Natural killer cell (primary cell): ENCODE measurements at regions not wholly inside any gene's neighbourhood (a gene's known extent, or its start where the extent isn't known, plus 50 kb on each side); places are given as distances from the start of the nearest gene placed in this dataset.
"Not testable (repeated sequence)": the region's sequence is repeated elsewhere in the genome, so short reads cannot be mapped to it uniquely, and the experiment has no call there.

Experiments
- ATAC-seq, 3 donors: fragments of 150-1000 bp in 2 of 3; fragments of 200-7000 bp in 1 of 3; cut with Tn5 transposase; 1 replicate in 1 of 3; 2 replicates in 2 of 3; pipeline ENCODE4 v1.10.0; 2021; ENCODE audit warnings: mild to moderate bottlenecking in 2 of 3, moderate library complexity in 2 of 3
- DNase-seq, 2 donors: peaks; one replicate each; pipeline versions ENCODE4 v3.0.0 to v3.0.0-alpha.2; 2013 to 2021; ENCODE audit warnings: mixed read lengths in 1 of 2
- H3K27ac ChIP-seq: one replicate; pipeline ENCODE4 v1.5.1; 2013; ENCODE audit warnings: mild to moderate bottlenecking, low read length
- H3K27me3 ChIP-seq: one replicate; pipeline ENCODE4 v1.6.1; 2013; ENCODE audit warnings: low read length; ENCODE audit not compliant: control insufficient read depth, insufficient read depth
- H3K36me3 ChIP-seq: one replicate; pipeline ENCODE4 v1.6.1; 2013; ENCODE audit warnings: low read length; ENCODE audit not compliant: control insufficient read depth, insufficient read depth
- H3K4me1 ChIP-seq: one replicate; pipeline ENCODE4 v1.6.1; 2013; ENCODE audit warnings: low read length; ENCODE audit not compliant: control insufficient read depth, insufficient read depth
- H3K4me3 ChIP-seq: one replicate; pipeline ENCODE4 v1.5.1; 2013; ENCODE audit warnings: low read length
- H3K9me3 ChIP-seq: one replicate; pipeline ENCODE4 v1.6.1; 2013; ENCODE audit warnings: low read length; ENCODE audit not compliant: control insufficient read depth, insufficient read depth
- H3K27ac Mint-ChIP-seq, 2 donors: one replicate each; pipeline ENCODE4 v1.8.0; 2022; ENCODE audit warnings: mild to moderate bottlenecking in 2 of 2, mixed read lengths in 2 of 2, moderate library complexity in 1 of 2
- H3K27me3 Mint-ChIP-seq, 2 donors: one replicate each; pipeline ENCODE4 v1.8.0; 2022; ENCODE audit warnings: low read depth in 2 of 2, mixed read lengths in 2 of 2
- H3K36me3 Mint-ChIP-seq: one replicate; pipeline ENCODE4 v1.8.0; 2022; ENCODE audit warnings: mixed read lengths
- H3K4me1 Mint-ChIP-seq, 2 donors: one replicate each; pipeline ENCODE4 v1.8.0; 2022; ENCODE audit warnings: mixed read lengths in 2 of 2
- H3K4me3 Mint-ChIP-seq: one replicate; pipeline ENCODE4 v1.8.0; 2022; ENCODE audit warnings: mild to moderate bottlenecking, moderate library complexity, mixed read lengths
- H3K9me3 Mint-ChIP-seq, 2 donors: one replicate each; pipeline ENCODE4 v1.8.0; 2022; ENCODE audit warnings: mixed read lengths in 2 of 2
- WGBS: methylation state at CpG from one replicate; pipeline ENCODE4 v1.1.7; 2013; ENCODE audit warnings: missing lambda C conversion rate; ENCODE audit not compliant: insufficient coverage; 5-methylcytosine and 5-hydroxymethylcytosine counted together
- intact Hi-C: fragments of 100-400 bp; cut with micrococcal nuclease; formaldehyde crosslinking; loops from one replicate; pipeline ENCODE4 v1.14.2; 2022
- TF ChIP-seq, protein P1 (sequence below): fragments of 200-600 bp; IDR thresholded peaks from one replicate; pipeline ENCODE4 v1.8.0; 2022; ENCODE audit warnings: antibody characterized with exemption

DNA sequence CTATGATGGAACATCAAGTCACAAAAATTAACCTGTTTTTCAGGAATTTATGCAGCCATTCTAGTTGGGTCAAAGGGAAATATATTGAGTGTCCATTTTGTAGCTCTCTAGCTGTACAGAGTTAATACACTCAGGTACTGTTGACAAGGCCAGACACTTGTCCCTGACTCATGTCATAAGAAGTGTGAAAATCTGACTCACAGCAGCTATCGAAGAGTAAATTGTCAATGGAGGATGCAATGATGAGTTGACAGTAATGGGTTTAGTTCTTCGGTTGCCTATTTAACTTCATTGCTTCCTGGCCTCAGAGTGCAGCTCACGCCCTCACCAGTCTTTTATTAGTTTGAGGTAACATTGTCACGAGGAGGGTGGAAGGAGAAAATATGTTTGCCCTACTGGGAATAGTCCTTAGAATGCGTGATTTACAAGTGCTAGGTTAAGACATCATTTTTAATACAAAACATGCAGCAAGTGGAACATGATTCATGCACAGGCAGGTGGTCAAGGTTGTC is 255.1 kb downstream of the XPNPEP1 start:
- intact Hi-C loops, result no loop called here
- no peak overlapping the region for H3K27ac Mint-ChIP-seq

DNA sequence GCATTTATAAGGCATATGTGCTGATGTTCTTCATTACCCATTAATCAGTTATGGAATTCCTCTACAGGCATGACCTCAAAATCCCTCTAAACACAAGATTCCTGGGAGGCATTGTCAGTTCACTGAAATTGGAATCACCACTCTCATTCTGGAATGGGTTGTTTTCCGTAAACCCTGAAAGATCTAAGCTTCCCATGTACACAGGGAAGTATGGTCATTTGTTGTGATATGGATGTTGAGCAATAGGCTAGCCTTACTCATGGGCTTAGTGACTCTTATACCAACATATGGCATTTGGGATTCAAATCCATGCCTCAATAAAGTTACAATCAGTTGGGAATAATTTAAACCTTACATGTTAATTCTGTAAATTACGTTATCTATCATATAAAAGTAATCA is 258.0 kb downstream of the XPNPEP1 start:
- ATAC-seq, result no peak
- no peak overlapping the region for H3K27ac Mint-ChIP-seq
- Histone ChIP-seq H3K27me3 (no peaks in the 10 kb centered on the region), H3K4me1 (no peaks in the 10 kb centered on the region), H3K36me3 (no peaks in the 10 kb centered on the region), H3K9me3 (peaks cover 15% of the 10 kb centered on the region), H3K4me3 (no peak overlapping the region), H3K27ac (no peak overlapping the region)
- TF ChIP-seq, protein P1, sequence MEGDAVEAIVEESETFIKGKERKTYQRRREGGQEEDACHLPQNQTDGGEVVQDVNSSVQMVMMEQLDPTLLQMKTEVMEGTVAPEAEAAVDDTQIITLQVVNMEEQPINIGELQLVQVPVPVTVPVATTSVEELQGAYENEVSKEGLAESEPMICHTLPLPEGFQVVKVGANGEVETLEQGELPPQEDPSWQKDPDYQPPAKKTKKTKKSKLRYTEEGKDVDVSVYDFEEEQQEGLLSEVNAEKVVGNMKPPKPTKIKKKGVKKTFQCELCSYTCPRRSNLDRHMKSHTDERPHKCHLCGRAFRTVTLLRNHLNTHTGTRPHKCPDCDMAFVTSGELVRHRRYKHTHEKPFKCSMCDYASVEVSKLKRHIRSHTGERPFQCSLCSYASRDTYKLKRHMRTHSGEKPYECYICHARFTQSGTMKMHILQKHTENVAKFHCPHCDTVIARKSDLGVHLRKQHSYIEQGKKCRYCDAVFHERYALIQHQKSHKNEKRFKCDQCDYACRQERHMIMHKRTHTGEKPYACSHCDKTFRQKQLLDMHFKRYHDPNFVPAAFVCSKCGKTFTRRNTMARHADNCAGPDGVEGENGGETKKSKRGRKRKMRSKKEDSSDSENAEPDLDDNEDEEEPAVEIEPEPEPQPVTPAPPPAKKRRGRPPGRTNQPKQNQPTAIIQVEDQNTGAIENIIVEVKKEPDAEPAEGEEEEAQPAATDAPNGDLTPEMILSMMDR, result no peak
- peaks cover 2 to 10% of the 10 kb centered on the region in 2 donors for H3K9me3 Mint-ChIP-seq
- intact Hi-C loops, result no loop called here
- 83% methylated on average over 1 of the region's 2 CpGs for WGBS
- no peaks in the 10 kb centered on the region for H3K27me3 Mint-ChIP-seq
- no peak overlapping the region for H3K4me3 Mint-ChIP-seq
- H3K36me3 Mint-ChIP-seq, result no peaks in the 10 kb centered on the region
- no peak for DNase-seq
- H3K4me1 Mint-ChIP-seq, result no peaks in the 10 kb centered on the region

More for the DNA sequence above, 255.1 kb downstream of the XPNPEP1 start:
- WGBS, result 78% methylated on average over 5 of the region's 5 CpGs
- DNase-seq (no peak), ATAC-seq (no peak)
- no peaks in the 10 kb centered on the region for H3K27me3 ChIP-seq
- TF ChIP-seq, protein P1, result no peak
- Mint-ChIP-seq H3K4me1 (no peaks in the 10 kb centered on the region), H3K4me3 (no peak overlapping the region), H3K36me3 (no peaks in the 10 kb centered on the region), H3K27me3 (no peaks in the 10 kb centered on the region), H3K9me3 (peaks cover 2 to 3% of the 10 kb centered on the region in 2 donors)
- H3K27ac ChIP-seq, result no peak overlapping the region
- no peaks in the 10 kb centered on the region for H3K4me1 ChIP-seq
- no peaks in the 10 kb centered on the region for H3K36me3 ChIP-seq
- no peak overlapping the region for H3K4me3 ChIP-seq
- peaks cover 10% of the 10 kb centered on the region for H3K9me3 ChIP-seq

DNA sequence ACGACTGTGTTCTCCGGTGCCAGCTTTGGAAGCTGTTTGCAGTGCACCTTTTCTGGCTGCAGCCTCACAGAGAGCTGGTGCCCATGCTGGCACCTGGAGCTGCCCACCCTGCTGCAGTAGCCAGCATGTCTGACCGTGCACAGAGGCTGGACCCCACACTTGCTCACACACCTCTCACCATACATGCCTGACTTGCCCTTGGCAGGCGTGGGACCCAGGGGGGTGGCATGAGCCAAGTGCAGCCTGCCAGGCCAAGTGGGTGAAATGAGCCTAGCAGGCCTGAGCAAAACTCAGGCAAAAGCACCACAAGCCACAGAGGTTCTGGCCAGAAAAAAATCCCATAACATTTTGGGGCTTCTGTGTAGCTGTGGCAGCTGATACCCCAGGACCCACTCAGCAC is 258.8 kb downstream of the XPNPEP1 start:
- ATAC-seq (no peak), DNase-seq (no peak)
- no peaks in the 10 kb centered on the region for H3K4me1 ChIP-seq
- H3K4me3 ChIP-seq, result no peak overlapping the region
- Mint-ChIP-seq H3K4me1 (no peaks in the 10 kb centered on the region), H3K4me3 (no peak overlapping the region), H3K27me3 (no peaks in the 10 kb centered on the region), H3K9me3 (peaks cover 5 to 13% of the 10 kb centered on the region in 2 donors), H3K27ac (no peak overlapping the region), H3K36me3 (no peaks in the 10 kb centered on the region)
- H3K27me3 ChIP-seq, result no peaks in the 10 kb centered on the region
- peaks cover 15% of the 10 kb centered on the region for H3K9me3 ChIP-seq
- no peaks in the 10 kb centered on the region for H3K36me3 ChIP-seq
- WGBS, result 89% methylated on average over 4 of the region's 4 CpGs
- intact Hi-C loops, result no loop called here
- TF ChIP-seq, protein P1, result no peak
- H3K27ac ChIP-seq, result no peak overlapping the region

DNA sequence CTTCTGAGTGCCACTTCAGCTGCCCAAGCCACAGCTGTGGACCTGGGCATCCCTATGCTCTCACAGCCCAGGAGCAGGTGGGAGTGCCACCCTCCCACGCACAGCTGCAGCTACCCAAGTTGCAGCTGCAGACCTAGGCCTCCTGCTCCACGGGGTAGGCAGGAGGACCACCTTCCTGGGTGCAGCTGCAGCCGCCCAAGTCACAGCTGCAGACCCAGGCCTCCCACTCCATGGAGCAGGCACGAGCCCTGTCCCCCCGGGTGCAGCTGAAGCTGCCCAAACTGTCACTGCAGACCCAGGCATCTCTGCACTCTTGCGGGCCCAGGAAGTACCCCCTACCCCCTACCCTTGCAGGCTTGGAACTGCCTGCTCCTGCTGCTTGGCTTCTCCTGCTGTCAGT is 260.2 kb downstream of the XPNPEP1 start:
- Mint-ChIP-seq H3K4me1 (no peaks in the 10 kb centered on the region), H3K27me3 (no peaks in the 10 kb centered on the region), H3K36me3 (no peaks in the 10 kb centered on the region), H3K4me3 (no peak overlapping the region), H3K27ac (no peak overlapping the region), H3K9me3 (peaks cover 5 to 13% of the 10 kb centered on the region in 2 donors)
- 77% methylated on average over 6 of the region's 6 CpGs for WGBS
- TF ChIP-seq, protein P1, result no peak
- ATAC-seq, result no peak
- Histone ChIP-seq H3K4me1 (no peaks in the 10 kb centered on the region), H3K9me3 (peaks cover 15% of the 10 kb centered on the region), H3K27ac (no peak overlapping the region), H3K27me3 (no peaks in the 10 kb centered on the region), H3K4me3 (no peak overlapping the region), H3K36me3 (no peaks in the 10 kb centered on the region)
- intact Hi-C loops, result no loop called here
- no peak for DNase-seq

DNA sequence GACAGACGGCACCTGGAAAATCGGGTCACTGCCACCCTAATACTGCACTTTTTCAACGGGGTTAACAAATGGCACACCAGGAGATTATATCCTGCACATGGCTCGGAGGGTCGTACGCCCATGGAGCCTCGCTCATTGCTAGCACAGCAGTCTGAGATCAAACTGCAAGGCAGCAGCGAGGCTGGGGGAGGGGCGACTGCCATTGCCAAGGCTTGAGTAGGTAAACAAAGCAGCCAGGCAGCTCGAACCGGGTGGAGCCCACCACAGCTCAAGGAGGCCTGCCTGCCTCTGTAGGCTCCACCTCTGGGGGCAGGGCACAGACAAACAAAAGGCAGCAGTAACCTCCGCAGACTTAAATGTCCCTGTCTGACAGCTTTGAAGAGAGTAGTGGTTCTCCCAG is 270.7 kb downstream of the XPNPEP1 start:
- H3K27me3 ChIP-seq, H3K4me3 Mint-ChIP-seq, DNase-seq, H3K4me3 ChIP-seq, intact Hi-C loops, H3K27ac Mint-ChIP-seq, H3K4me1 ChIP-seq, H3K36me3 Mint-ChIP-seq, H3K4me1 Mint-ChIP-seq, H3K36me3 ChIP-seq, ATAC-seq, H3K9me3 Mint-ChIP-seq, H3K27ac ChIP-seq, H3K27me3 Mint-ChIP-seq, H3K9me3 ChIP-seq: not testable (repeated sequence)
- WGBS, result 86% methylated on average over 11 of the region's 12 CpGs
